Breast epithelium (tissue), 3 donors: ENCODE measurements at regions not wholly inside any gene's neighbourhood (a gene's known extent, or its start where the extent isn't known, plus 50 kb on each side); places are given as distances from the start of the nearest gene placed in this dataset.

ENCODE experiments used
- POLR2A ChIP-seq: fragments of 450-650 bp; IDR thresholded peaks from one replicate; pipeline ENCODE4 v1.6.1; 2016; ENCODE audit warnings: antibody characterized with exemption, mild to moderate bottlenecking, moderate library complexity
- TF ChIP-seq, protein P1 (sequence below), 3 donors: fragments of 450-650 bp; IDR thresholded peaks; one replicate each; pipeline ENCODE4 v1.5.1; 2016 to 2017; ENCODE audit warnings: antibody characterized with exemption in 3 of 3, mild to moderate bottlenecking in 3 of 3, moderate library complexity in 3 of 3

GRCh38 chr3:117706037-117706436 lies 996.5 kb downstream of the TUSC7 start:
- TF ChIP-seq, protein P1, sequence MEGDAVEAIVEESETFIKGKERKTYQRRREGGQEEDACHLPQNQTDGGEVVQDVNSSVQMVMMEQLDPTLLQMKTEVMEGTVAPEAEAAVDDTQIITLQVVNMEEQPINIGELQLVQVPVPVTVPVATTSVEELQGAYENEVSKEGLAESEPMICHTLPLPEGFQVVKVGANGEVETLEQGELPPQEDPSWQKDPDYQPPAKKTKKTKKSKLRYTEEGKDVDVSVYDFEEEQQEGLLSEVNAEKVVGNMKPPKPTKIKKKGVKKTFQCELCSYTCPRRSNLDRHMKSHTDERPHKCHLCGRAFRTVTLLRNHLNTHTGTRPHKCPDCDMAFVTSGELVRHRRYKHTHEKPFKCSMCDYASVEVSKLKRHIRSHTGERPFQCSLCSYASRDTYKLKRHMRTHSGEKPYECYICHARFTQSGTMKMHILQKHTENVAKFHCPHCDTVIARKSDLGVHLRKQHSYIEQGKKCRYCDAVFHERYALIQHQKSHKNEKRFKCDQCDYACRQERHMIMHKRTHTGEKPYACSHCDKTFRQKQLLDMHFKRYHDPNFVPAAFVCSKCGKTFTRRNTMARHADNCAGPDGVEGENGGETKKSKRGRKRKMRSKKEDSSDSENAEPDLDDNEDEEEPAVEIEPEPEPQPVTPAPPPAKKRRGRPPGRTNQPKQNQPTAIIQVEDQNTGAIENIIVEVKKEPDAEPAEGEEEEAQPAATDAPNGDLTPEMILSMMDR (IDR thresholded peaks at IDR 0.05), result no peak
- TF ChIP-seq POLR2A, result no peak
